Common myeloid progenitor, CD34-positive (primary cell): ENCODE measurements at regions not wholly inside any gene's neighbourhood (a gene's known extent, or its start where the extent isn't known, plus 50 kb on each side); places are given as distances from the start of the nearest gene placed in this dataset.

Experiments used
- CTCF ChIA-PET: fragments of 350-600 bp; sonication (Branson Sonifier 250); formaldehyde crosslinking; loops from one replicate; lab custom pipeline; 2021; ENCODE audit warnings: antibody characterized with exemption; lab: Charles Lee
- POLR2A ChIA-PET: fragments of 350-600 bp; sonication (Branson Sonifier 250); formaldehyde crosslinking; loops from one replicate; lab custom pipeline; 2021; ENCODE audit warnings: antibody characterized with exemption; lab: Charles Lee
- DNase-seq, 3 donors: peaks; one replicate each; pipeline versions ENCODE4 v3.0.0 to v3.0.0-alpha.2; 2013
- H3K27ac ChIP-seq, 2 experiments: 1 replicate in 1 of 2; 2 replicates in 1 of 2; pipeline ENCODE4 v1.7.0; 2013; ENCODE audit warnings: inconsistent platforms in 2 of 2, low read length in 2 of 2, mild to moderate bottlenecking in 2 of 2, low read depth in 1 of 2, moderate library complexity in 1 of 2; ENCODE audit not compliant: severe bottlenecking in 2 of 2, insufficient read depth in 1 of 2, poor library complexity in 1 of 2
- H3K27me3 ChIP-seq, 5 experiments: replicated peaks in 2 of 5; 1 replicate in 3 of 5; 2 replicates in 2 of 5; pipeline versions ENCODE4 v1.6.1 to v1.7.0; 2013; ENCODE audit warnings: low read length in 4 of 5, mild to moderate bottlenecking in 2 of 5, moderate library complexity in 2 of 5, inconsistent platforms in 1 of 5; ENCODE audit not compliant: insufficient read depth in 5 of 5, control insufficient read depth in 4 of 5
- H3K36me3 ChIP-seq, 4 experiments: 1 replicate in 2 of 4; 2 replicates in 2 of 4; pipeline versions ENCODE4 v1.6.1 to v1.7.0; 2013; ENCODE audit warnings: low read length in 3 of 4, control low read depth in 1 of 4, mild to moderate bottlenecking in 1 of 4; ENCODE audit not compliant: control insufficient read depth in 4 of 4, insufficient read depth in 4 of 4
- H3K4me1 ChIP-seq, 4 experiments: 1 replicate in 3 of 4; 2 replicates in 1 of 4; pipeline versions ENCODE4 v1.6.1 to v1.7.1; 2013; ENCODE audit warnings: low read length in 3 of 4, mild to moderate bottlenecking in 3 of 4, control low read depth in 1 of 4, inconsistent platforms in 1 of 4, moderate library complexity in 1 of 4; ENCODE audit not compliant: control insufficient read depth in 4 of 4, insufficient read depth in 4 of 4; ENCODE audit errors: control extremely low read depth in 1 of 4
- H3K4me3 ChIP-seq, 7 experiments: 1 replicate in 4 of 7; 2 replicates in 3 of 7; pipeline versions ENCODE4 v1.5.1 to v1.7.0; 2013; ENCODE audit warnings: mild to moderate bottlenecking in 7 of 7, low read length in 6 of 7, moderate library complexity in 6 of 7, inconsistent platforms in 2 of 7, low read depth in 2 of 7, control low read depth in 1 of 7; ENCODE audit not compliant: insufficient read depth in 4 of 7, control insufficient read depth in 1 of 7; ENCODE audit errors: extremely low read depth in 1 of 7
- H3K9me3 ChIP-seq, 5 experiments: 1 replicate in 4 of 5; 2 replicates in 1 of 5; pipeline versions ENCODE4 v1.6.1 to v1.7.1; 2013; ENCODE audit warnings: low read length in 4 of 5, mild to moderate bottlenecking in 2 of 5, inconsistent platforms in 1 of 5, low read depth in 1 of 5, moderate library complexity in 1 of 5; ENCODE audit not compliant: control insufficient read depth in 4 of 5, insufficient read depth in 2 of 5; ENCODE audit errors: control extremely low read depth in 1 of 5
- WGBS: methylation state at CpG from one replicate; pipeline ENCODE4 v1.1.5; 2013; ENCODE audit not compliant: insufficient coverage; 5-methylcytosine and 5-hydroxymethylcytosine counted together

DNA sequence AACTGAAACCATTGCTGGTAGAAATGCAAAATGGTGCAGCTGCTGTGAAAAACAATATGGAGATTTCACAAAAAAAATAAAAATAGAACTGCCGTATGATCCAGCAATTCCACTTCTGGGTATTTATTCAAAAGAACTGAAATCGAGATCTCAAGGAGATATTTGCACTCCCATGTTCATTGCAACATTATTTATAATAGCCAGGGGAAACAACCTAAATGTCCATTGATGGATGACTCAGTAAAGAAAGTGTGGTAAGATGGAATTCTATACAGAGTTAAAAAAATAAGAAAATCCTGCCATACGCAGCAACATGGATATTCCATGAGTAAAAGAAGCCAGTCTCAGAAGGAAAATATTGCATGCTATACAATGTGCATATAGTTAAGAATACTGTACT is 290.6 kb upstream of the GHITM start:
- no CpG with 5 or more reads among the region's 3 CpGs for WGBS
- Histone ChIP-seq H3K9me3 (no peaks in the 10 kb centered on the region), H3K27me3 (no peaks in the 10 kb centered on the region), H3K36me3 (no peaks in the 10 kb centered on the region), H3K27ac (no peak overlapping the region), H3K4me3 (no peak overlapping the region), H3K4me1 (no peaks in the 10 kb centered on the region)
- ChIA-PET POLR2A (no interaction called here), CTCF (no interaction called here)
- DNase-seq, result no peak

DNA sequence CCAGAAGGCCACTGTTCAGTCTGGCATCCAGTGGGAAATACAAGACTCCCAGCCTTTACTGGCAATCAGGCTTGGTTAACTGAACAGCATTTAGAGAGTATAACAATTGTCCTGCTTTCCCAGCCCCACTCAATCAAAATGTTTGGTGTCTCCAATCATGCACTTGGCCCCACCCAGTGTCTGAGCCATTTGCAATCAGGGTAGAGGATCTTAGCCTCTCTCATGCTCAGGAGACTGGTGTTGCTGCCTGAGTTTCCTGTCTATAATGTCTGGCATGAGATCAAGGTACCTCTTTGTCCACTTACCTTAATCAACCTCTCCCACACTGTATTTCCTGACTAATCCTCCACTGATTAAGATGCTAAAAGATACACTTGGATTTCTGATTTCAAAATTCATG is 290.2 kb upstream of the GHITM start:
- Histone ChIP-seq H3K9me3 (no peaks in the 10 kb centered on the region), H3K4me1 (no peaks in the 10 kb centered on the region), H3K4me3 (no peak overlapping the region), H3K27me3 (no peaks in the 10 kb centered on the region), H3K27ac (no peak overlapping the region), H3K36me3 (no peaks in the 10 kb centered on the region)
- POLR2A ChIA-PET, result no interaction called here
- DNase-seq, result no peak
- CTCF ChIA-PET, result no interaction called here

DNA sequence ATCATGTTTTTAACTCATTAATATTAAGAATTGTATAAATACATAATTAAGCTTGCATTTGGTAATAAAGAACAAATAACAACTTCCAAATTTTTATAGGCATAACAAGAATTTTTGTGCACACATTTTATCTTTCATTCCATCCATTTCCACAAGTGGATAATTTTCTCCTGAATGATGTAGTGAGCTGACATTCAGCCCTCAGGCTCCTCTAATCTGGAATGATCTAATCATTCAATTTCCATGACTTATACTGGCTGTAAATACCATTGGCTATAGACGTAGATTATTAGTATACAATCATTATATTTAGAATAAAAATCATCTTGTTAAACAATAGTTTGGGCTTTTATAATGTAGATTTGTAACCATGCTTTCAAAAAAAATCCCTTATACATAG is 287.2 kb upstream of the GHITM start:
- no peak overlapping the region for H3K4me3 ChIP-seq
- H3K27ac ChIP-seq, result no peak overlapping the region
- H3K4me1 ChIP-seq, result no peaks in the 10 kb centered on the region
- H3K9me3 ChIP-seq, result no peaks in the 10 kb centered on the region
- DNase-seq, result no peak
- ChIA-PET POLR2A (no interaction called here), CTCF (no interaction called here)
- no CpG with 5 or more reads among the region's 1 CpG for WGBS
- no peaks in the 10 kb centered on the region for H3K27me3 ChIP-seq
- no peaks in the 10 kb centered on the region for H3K36me3 ChIP-seq

GRCh38 chr10:83862723-83863122 is 276.6 kb upstream of the GHITM start:
- Histone ChIP-seq H3K27me3 (no peaks in the 10 kb centered on the region), H3K27ac (no peak overlapping the region), H3K9me3 (no peaks in the 10 kb centered on the region), H3K4me1 (no peaks in the 10 kb centered on the region), H3K36me3 (no peaks in the 10 kb centered on the region), H3K4me3 (no peak overlapping the region)
- ChIA-PET POLR2A (no interaction called here), CTCF (no interaction called here)
- no peak for DNase-seq

DNA sequence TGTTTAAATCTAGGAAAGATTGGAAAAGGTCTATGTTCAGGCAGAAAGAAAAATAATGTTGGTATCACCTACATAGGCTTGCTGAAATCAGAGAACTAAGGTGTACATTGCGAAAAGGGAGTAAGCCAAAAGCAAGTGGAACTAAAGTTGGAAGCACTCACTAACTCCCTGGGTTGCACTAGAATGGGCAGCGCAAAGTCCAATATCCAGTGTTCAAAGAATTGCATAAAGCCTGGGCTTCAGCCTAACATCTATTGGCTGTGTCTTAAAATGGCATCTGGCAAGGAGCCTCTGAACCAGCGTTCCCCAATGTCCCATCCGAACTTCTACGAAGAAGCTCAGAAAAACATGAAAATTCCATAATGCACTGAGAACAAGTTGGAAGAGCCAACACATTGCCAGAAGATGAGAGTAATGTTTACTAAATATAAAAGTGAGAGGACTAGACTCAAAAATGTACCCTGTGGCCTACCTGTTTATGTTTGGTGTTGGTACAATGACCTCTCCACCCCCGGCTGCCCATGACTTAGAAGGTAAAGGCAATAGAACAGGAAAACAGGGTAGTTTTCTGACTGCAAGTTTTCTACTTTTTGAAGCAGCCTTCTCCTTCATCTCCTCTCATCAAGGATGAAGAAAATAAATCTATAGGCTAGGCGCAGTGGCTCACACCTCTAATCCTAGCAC is 275.9 kb upstream of the GHITM start:
- Histone ChIP-seq H3K27ac (no peak overlapping the region), H3K9me3 (no peaks in the 10 kb centered on the region), H3K27me3 (no peaks in the 10 kb centered on the region), H3K4me3 (no peak overlapping the region), H3K36me3 (no peaks in the 10 kb centered on the region), H3K4me1 (no peaks in the 10 kb centered on the region)
- 97% methylated on average over 6 of the region's 7 CpGs for WGBS
- CTCF ChIA-PET, result no interaction called here
- POLR2A ChIA-PET, result no interaction called here
- DNase-seq, result no peak

DNA sequence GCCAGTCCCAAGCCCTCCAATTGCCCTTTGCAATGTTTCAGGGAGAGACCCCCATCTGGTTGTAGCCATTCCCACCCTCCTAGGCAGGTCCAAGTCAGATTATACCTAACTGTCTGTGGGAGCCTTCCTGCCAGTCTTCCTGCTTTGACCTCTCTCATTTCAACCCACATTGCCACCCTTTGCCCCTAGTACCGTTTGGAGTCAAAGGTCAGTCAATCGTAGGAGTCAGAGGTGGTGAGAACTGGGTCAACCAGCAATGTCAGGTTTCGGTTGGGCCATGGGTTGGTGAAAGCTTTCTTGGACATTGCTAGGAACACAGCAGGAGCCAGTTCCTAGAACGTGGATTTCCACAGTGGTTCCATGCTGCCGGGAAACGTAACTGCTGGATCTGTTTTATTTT is 269.4 kb upstream of the GHITM start:
- 92% methylated on average over 6 of the region's 6 CpGs for WGBS
- ChIA-PET POLR2A (no interaction called here), CTCF (interaction anchor here (0.8 to 1.2 kb wide), 2 partner anchors 15 to 1073 kb away, joined by 3 to 4 read pairs; no protein-coding TSS in a partner anchor)

DNA sequence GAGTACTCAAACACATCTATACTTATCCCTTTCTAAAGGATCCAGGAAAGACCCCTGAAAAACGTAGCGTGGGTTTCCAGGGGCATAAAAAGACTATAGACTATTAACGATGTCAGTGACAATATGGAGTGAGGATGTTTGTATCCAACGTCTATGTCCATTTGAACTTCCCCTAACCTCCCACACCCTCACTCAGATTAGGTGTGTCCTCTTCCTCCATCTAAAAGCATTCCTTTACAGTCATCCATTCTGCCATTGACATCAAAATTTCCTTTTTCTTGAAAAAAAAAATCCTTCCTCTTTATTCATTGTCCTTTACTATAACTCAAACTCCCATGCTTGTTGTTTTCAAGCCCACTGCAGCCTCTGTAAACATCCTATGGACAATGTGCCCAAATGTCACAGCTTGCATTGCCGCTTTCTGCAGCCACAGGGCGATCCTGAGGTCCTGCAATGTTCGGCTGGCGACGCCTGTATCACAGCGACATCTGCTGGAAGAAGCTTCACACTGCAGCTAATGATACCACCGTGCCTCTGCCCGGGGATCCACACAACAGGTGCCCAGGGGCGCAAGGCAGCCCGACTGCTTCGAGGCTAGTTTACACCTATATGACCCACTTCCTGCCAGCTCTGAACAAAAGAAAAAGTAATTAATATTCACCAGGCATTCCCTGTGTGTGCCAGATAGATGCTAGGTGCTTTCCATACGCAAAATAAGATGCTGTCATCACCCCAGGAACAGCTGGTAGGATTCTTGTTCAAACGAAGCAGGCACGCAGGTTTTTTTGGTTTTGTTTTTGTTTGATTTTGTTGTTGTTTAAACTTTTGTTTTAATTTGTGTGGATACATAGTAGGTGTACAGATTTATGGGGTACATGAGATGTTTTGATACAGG is 267.9 kb upstream of the GHITM start:
- peaks cover 0 to 4% (median 0%) of the 10 kb centered on the region in 5 experiments for H3K27me3 ChIP-seq
- no peaks in the 10 kb centered on the region for H3K4me1 ChIP-seq
- WGBS, result 20% methylated on average over 14 of the region's 18 CpGs
- ChIA-PET POLR2A (no interaction called here), CTCF (interaction anchor here (0.6 to 1.8 kb wide), 8 partner anchors 15 to 1077 kb away, joined by 3 to 6 read pairs (median 4); no protein-coding TSS in a partner anchor)
- no peak overlapping the region for H3K4me3 ChIP-seq
- no peaks in the 10 kb centered on the region for H3K36me3 ChIP-seq
- DNase-seq, result peak; percentile 40 to 62 (median 59)
- no peak overlapping the region for H3K27ac ChIP-seq
- no peaks in the 10 kb centered on the region for H3K9me3 ChIP-seq

More for the DNA sequence above, 269.4 kb upstream of the GHITM start:
- Histone ChIP-seq H3K9me3 (no peaks in the 10 kb centered on the region), H3K4me3 (no peak overlapping the region), H3K27ac (no peak overlapping the region), H3K27me3 (peaks cover 0 to 4% (median 0%) of the 10 kb centered on the region in 5 experiments), H3K4me1 (no peaks in the 10 kb centered on the region), H3K36me3 (no peaks in the 10 kb centered on the region)
- no peak for DNase-seq
